Thyroid gland (tissue), 4 donors: ENCODE measurements at regions not wholly inside any gene's neighbourhood (a gene's known extent, or its start where the extent isn't known, plus 50 kb on each side); places are given as distances from the start of the nearest gene placed in this dataset.
"Not testable (repeated sequence)": the region's sequence is repeated elsewhere in the genome, so short reads cannot be mapped to it uniquely, and the experiment has no call there.

Experiments used
- DNase-seq, 2 donors: peaks; one replicate each; pipeline ENCODE4 v3.0.0-alpha.2; 2019
- H3K27ac ChIP-seq, 3 donors: fragments of 200-600 bp; sonication (generic); 1 replicate in 2 of 3; 2 replicates in 1 of 3; pipeline ENCODE4 v1.5.1; 2016 to 2019; ENCODE audit warnings: mild to moderate bottlenecking in 1 of 3, moderate library complexity in 1 of 3
- H3K27me3 ChIP-seq: fragments of 200-600 bp; sonication (generic); one replicate; pipeline ENCODE4 v1.5.1; 2019
- H3K36me3 ChIP-seq, 2 donors: fragments of 200-600 bp; sonication (generic); one replicate each; pipeline ENCODE4 v1.5.1; 2016 to 2019
- H3K4me1 ChIP-seq, 2 donors: fragments of 200-600 bp; sonication (generic); one replicate each; pipeline ENCODE4 v1.5.1; 2017 to 2019
- H3K4me3 ChIP-seq, 3 donors: fragments of 200-600 bp; sonication (generic); replicated peaks in 1 of 3; 1 replicate in 2 of 3; 2 replicates in 1 of 3; pipeline ENCODE4 v1.5.1; 2016; ENCODE audit warnings: mild to moderate bottlenecking in 1 of 3
- H3K9me3 ChIP-seq: fragments of 200-600 bp; sonication (generic); one replicate; pipeline ENCODE4 v1.5.1; 2017
- POLR2A ChIP-seq, 2 donors: fragments of 450-650 bp; IDR thresholded peaks; one replicate each; pipeline ENCODE4 v1.6.1; 2017; ENCODE audit warnings: antibody characterized with exemption in 2 of 2, mild to moderate bottlenecking in 2 of 2, moderate library complexity in 1 of 2
- WGBS, 2 donors: methylation state at CpG; one replicate each; pipeline ENCODE4 v1.1.5; 2017; 5-methylcytosine and 5-hydroxymethylcytosine counted together
- intact Hi-C: fragments of 100-400 bp; cut with DNase I; formaldehyde crosslinking; loops from one replicate; pipeline ENCODE4 v1.15.1; 2023
- TF ChIP-seq, protein P1 (sequence below), 6 experiments: fragments of 200-600 bp in 3 of 6; fragments of 450-650 bp in 3 of 6; sonication (generic) in 3 of 6; IDR thresholded peaks; one replicate each; pipeline ENCODE4 v1.5.1; 2016 to 2019; ENCODE audit warnings: antibody characterized with exemption in 6 of 6, mild to moderate bottlenecking in 2 of 6, inconsistent platforms in 1 of 6, moderate library complexity in 1 of 6

GRCh38 chr6:113686049-113686448, 171.1 kb upstream of the MARCKS start:
- Histone ChIP-seq H3K4me1 (peaks cover 0 to 8% of the 10 kb centered on the region in 2 donors), H3K4me3 (no peak overlapping the region), H3K27ac (no peak overlapping the region), H3K36me3 (no peaks in the 10 kb centered on the region), H3K27me3 (no peaks in the 10 kb centered on the region), H3K9me3 (no peaks in the 10 kb centered on the region)
- intact Hi-C loops = no loop called here
- TF ChIP-seq, protein P1, sequence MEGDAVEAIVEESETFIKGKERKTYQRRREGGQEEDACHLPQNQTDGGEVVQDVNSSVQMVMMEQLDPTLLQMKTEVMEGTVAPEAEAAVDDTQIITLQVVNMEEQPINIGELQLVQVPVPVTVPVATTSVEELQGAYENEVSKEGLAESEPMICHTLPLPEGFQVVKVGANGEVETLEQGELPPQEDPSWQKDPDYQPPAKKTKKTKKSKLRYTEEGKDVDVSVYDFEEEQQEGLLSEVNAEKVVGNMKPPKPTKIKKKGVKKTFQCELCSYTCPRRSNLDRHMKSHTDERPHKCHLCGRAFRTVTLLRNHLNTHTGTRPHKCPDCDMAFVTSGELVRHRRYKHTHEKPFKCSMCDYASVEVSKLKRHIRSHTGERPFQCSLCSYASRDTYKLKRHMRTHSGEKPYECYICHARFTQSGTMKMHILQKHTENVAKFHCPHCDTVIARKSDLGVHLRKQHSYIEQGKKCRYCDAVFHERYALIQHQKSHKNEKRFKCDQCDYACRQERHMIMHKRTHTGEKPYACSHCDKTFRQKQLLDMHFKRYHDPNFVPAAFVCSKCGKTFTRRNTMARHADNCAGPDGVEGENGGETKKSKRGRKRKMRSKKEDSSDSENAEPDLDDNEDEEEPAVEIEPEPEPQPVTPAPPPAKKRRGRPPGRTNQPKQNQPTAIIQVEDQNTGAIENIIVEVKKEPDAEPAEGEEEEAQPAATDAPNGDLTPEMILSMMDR (IDR thresholded peaks at IDR 0.05) = no peak
- TF ChIP-seq POLR2A (IDR thresholded peaks at IDR 0.05) = no peak
- DNase-seq = no peak
- 90% methylated on average over 1 of the region's 1 CpG for WGBS, 2 donors

GRCh38 chr6:113689620-113690019, 167.5 kb upstream of the MARCKS start:
- H3K9me3 ChIP-seq, H3K36me3 ChIP-seq, intact Hi-C loops, H3K27me3 ChIP-seq, H3K27ac ChIP-seq, DNase-seq, H3K4me1 ChIP-seq, H3K4me3 ChIP-seq: not testable (repeated sequence)
- 95% methylated on average over 4 of the region's 4 CpGs for WGBS, 2 donors

DNA sequence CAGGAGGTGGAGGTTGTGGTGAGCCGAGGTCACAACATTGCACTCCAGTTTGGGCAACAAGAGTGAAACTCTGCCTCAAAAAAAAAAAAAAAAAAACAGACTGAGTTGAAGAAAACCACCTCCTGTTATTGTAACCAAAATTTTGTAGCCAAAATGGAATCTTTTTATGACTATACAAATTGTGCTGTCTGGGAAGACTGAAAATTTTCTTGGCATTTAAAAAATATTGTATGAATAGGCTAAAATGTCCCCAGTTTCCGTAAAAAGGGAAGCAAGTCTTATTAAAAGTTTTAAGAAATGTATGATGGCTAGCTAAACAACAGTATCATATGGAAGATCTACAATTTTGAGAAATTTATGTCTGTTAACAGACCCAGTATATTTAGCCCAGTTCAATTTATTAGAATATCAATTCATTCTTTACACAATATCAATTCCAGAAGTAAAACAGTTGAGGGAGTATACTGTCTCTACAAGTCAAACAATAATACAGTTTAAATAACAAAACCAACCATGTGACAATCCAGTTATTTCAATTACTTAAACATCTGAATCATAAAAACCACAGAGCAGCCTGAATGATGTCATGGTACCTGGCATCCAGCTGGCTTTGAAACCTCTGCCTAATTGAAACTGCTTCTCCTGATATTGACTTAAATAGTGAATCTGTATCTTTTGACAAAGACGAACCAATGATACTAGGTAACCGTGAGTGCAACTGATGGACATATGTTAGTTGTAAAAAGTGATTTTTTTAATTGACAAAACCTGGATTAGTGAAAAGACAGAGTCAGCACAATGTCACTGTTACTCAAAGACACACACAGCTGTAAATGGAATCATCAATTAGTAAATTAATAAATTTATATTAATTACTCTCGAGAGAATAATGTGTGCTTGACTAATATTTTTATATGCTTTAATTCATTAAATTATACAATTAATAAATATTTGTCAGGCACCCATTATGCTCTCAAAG, 166.6 kb upstream of the MARCKS start:
- Histone ChIP-seq H3K27me3 (no peaks in the 10 kb centered on the region), H3K4me1 (no peaks in the 10 kb centered on the region), H3K4me3 (no peak overlapping the region), H3K36me3 (no peaks in the 10 kb centered on the region), H3K9me3 (no peaks in the 10 kb centered on the region), H3K27ac (no peak overlapping the region)
- DNase-seq = no peak
- WGBS, 2 donors = 91 to 95% methylated on average over 4 to 5 of the region's 5 CpGs
- TF ChIP-seq, protein P1 (IDR thresholded peaks at IDR 0.05) = no peak
- no peak for TF ChIP-seq POLR2A (IDR thresholded peaks at IDR 0.05)
- intact Hi-C loops = no loop called here

DNA sequence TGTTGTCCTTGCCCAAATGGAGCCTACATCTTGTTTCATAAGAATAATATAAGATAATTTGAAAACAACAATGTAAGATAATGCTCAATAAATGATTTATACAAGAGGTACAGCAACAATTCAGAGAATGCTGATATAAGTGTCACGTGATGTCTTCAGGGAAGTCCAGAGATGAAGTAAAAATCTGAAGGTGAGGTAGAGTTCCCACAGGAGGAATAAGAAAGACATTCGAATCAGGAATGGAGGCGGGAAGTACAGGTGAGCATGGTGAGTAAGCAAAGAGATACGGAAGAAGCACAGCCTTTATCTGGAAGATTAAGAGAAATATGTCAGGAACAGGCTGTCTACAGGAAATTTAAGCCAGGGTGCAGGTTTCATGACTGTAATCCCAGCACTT, 165.9 kb upstream of the MARCKS start:
- H3K27ac ChIP-seq = no peak overlapping the region
- H3K9me3 ChIP-seq = no peaks in the 10 kb centered on the region
- 97 to 98% methylated on average over 4 of the region's 4 CpGs for WGBS, 2 donors
- H3K4me1 ChIP-seq = no peaks in the 10 kb centered on the region
- H3K27me3 ChIP-seq = no peaks in the 10 kb centered on the region
- TF ChIP-seq, protein P1 (IDR thresholded peaks at IDR 0.05) = no peak
- no peak for TF ChIP-seq POLR2A (IDR thresholded peaks at IDR 0.05)
- no peak for DNase-seq
- no peak overlapping the region for H3K4me3 ChIP-seq
- intact Hi-C loops = no loop called here
- H3K36me3 ChIP-seq = no peaks in the 10 kb centered on the region

- H3K4me3 ChIP-seq = no peak overlapping the region
- no peak overlapping the region for H3K27ac ChIP-seq
- no peaks in the 10 kb centered on the region for H3K4me1 ChIP-seq
- no peaks in the 10 kb centered on the region for H3K27me3 ChIP-seq
- TF ChIP-seq POLR2A (IDR thresholded peaks at IDR 0.05) = no peak
- TF ChIP-seq, protein P1 (IDR thresholded peaks at IDR 0.05) = no peak
- intact Hi-C loops = no loop called here
- H3K36me3 ChIP-seq = no peaks in the 10 kb centered on the region
- no peak for DNase-seq
- no peaks in the 10 kb centered on the region for H3K9me3 ChIP-seq
- WGBS, 2 donors = 95 to 97% methylated on average over 1 of the region's 1 CpG
Observed at GRCh38 chr6:113693851-113694250, 163.3 kb upstream of the MARCKS start.
